HL-60 (cell line): ENCODE measurements at regions not wholly inside any gene's neighbourhood (a gene's known extent, or its start where the extent isn't known, plus 50 kb on each side); places are given as distances from the start of the nearest gene placed in this dataset.

ENCODE experiments used
- DNase-seq, 2 experiments: peaks; one replicate each; pipeline ENCODE4 v3.0.0-alpha.2; 2010 to 2020; ENCODE audit warnings: low read depth in 1 of 2, low spot score in 1 of 2
- H3K27ac ChIP-seq: fragments of 250-450 bp; sonication (Bioruptor Pico); replicated peaks from 2 replicates; pipeline ENCODE4 v1.5.1; 2020; ENCODE audit warnings: mild to moderate bottlenecking, moderate library complexity
- H3K27me3 ChIP-seq: fragments of 250-450 bp; sonication (Bioruptor Pico); 2 replicates; pipeline ENCODE4 v1.5.1; 2021; ENCODE audit warnings: mild to moderate bottlenecking, moderate library complexity; ENCODE audit not compliant: insufficient read depth, poor library complexity, severe bottlenecking
- H3K4me3 ChIP-seq: replicated peaks from 2 replicates; pipeline ENCODE4 v1.5.1; 2011; ENCODE audit warnings: mild to moderate bottlenecking, control low read depth, low read length; ENCODE audit not compliant: insufficient read depth
- GABPA ChIP-seq: IDR thresholded peaks from 2 replicates; pipeline ENCODE4 v1.6.1; 2012; ENCODE audit warnings: low read depth
- POLR2AphosphoS5 ChIP-seq: IDR thresholded peaks from 2 replicates; pipeline ENCODE4 v1.6.1; 2012; ENCODE audit warnings: low read depth
- REST ChIP-seq: IDR thresholded peaks from 2 replicates; pipeline ENCODE4 v1.6.1; 2012; ENCODE audit warnings: low read depth; ENCODE audit not compliant: insufficient replicate concordance
- SPI1 ChIP-seq: IDR thresholded peaks from 2 replicates; pipeline ENCODE4 v1.6.1; 2012; ENCODE audit warnings: low read depth, mild to moderate bottlenecking, borderline replicate concordance
- TF ChIP-seq, protein P1 (sequence below): IDR thresholded peaks from one replicate; pipeline ENCODE4 v1.5.1; 2011; ENCODE audit warnings: low read length, control low read depth, inconsistent platforms; ENCODE audit not compliant: insufficient read depth

DNA sequence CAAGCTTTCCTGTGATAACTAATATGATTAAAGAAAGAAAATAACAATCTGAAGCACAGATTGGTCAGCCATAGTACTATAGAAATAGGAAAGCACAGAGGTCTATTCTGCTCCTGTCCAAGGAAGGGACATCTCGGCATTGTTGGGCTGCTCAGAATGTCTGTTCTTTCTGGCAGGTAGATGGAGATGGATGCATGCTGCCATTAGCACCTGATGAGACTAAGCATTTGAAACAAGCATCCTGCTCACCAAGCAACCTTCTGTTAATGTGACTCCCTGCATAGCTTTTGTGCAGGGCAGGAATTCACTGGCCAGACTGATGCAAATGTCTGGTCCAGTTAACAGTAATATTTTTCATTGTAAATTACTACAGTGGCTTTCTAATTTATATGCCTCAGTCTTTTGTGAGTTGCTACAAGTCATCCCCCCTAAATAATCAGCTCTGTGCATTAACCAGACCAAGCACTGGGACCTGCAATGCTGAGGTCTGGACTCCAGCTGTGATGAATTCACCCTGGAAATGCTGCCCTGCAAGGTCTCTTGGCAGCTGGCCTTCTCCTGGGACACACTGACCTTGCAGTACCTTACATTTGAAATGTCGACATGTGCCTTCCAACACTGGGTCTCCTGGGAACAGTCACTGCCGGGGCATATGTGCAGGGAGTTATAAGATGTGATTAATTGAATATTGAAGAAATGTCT lies 1123.7 kb downstream of the IGSF11 start:
- no peak overlapping the region for H3K4me3 ChIP-seq
- TF ChIP-seq SPI1 (no peak), GABPA (no peak), REST (no peak), POLR2AphosphoS5 (no peak)
- TF ChIP-seq, protein P1, sequence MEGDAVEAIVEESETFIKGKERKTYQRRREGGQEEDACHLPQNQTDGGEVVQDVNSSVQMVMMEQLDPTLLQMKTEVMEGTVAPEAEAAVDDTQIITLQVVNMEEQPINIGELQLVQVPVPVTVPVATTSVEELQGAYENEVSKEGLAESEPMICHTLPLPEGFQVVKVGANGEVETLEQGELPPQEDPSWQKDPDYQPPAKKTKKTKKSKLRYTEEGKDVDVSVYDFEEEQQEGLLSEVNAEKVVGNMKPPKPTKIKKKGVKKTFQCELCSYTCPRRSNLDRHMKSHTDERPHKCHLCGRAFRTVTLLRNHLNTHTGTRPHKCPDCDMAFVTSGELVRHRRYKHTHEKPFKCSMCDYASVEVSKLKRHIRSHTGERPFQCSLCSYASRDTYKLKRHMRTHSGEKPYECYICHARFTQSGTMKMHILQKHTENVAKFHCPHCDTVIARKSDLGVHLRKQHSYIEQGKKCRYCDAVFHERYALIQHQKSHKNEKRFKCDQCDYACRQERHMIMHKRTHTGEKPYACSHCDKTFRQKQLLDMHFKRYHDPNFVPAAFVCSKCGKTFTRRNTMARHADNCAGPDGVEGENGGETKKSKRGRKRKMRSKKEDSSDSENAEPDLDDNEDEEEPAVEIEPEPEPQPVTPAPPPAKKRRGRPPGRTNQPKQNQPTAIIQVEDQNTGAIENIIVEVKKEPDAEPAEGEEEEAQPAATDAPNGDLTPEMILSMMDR: no peak
- no peaks in the 10 kb centered on the region for H3K27me3 ChIP-seq
- H3K27ac ChIP-seq: no peak overlapping the region
- DNase-seq: no peak

- no peak for DNase-seq
- TF ChIP-seq GABPA (no peak), REST (no peak), POLR2AphosphoS5 (no peak), SPI1 (no peak)
- TF ChIP-seq, protein P1: no peak
- no peak overlapping the region for H3K27ac ChIP-seq
- no peak overlapping the region for H3K4me3 ChIP-seq
- no peaks in the 10 kb centered on the region for H3K27me3 ChIP-seq
These were observed 1122.3 kb downstream of the IGSF11 start for GRCh38 chr3:117912352-117912751.

GRCh38 chr3:117914540-117915100 lies 1120.0 kb downstream of the IGSF11 start:
- no peak overlapping the region for H3K27ac ChIP-seq
- no peak for DNase-seq
- TF ChIP-seq, protein P1: no peak
- no peak for TF ChIP-seq GABPA
- no peak for TF ChIP-seq POLR2AphosphoS5
- TF ChIP-seq SPI1: no peak
- no peak for TF ChIP-seq REST
- no peaks in the 10 kb centered on the region for H3K27me3 ChIP-seq
- H3K4me3 ChIP-seq: no peak overlapping the region
